HG03439 (cell line): ENCODE measurements at regions not wholly inside any gene's neighbourhood (a gene's known extent, or its start where the extent isn't known, plus 50 kb on each side); places are given as distances from the start of the nearest gene placed in this dataset.

Experiments
- ATAC-seq: cut with Tn5 transposase; IDR thresholded peaks from one replicate; pipeline ENCODE4 v1.9.1; 2021; ENCODE audit warnings: mild to moderate bottlenecking, moderate library complexity; ENCODE audit not compliant: unreplicated experiment

GRCh38 chr3:99502871-99503270 lies 135.5 kb upstream of the COL8A1 start:
- ATAC-seq: no peak

- ATAC-seq: no peak
These were observed 137.9 kb upstream of the COL8A1 start for GRCh38 chr3:99500485-99500884.

- ATAC-seq: peak; percentile 52
These were observed 138.9 kb upstream of the COL8A1 start for GRCh38 chr3:99499235-99500158.

- ATAC-seq: no peak
These were observed 139.7 kb upstream of the COL8A1 start for GRCh38 chr3:99498550-99499234.

GRCh38 chr3:99487894-99488293 lies 150.5 kb upstream of the COL8A1 start:
- no peak for ATAC-seq

- no peak for ATAC-seq
These were observed 153.1 kb upstream of the COL8A1 start for GRCh38 chr3:99485286-99485685.

- no peak for ATAC-seq
These were observed 153.5 kb upstream of the COL8A1 start for GRCh38 chr3:99484871-99485270.

GRCh38 chr3:99483841-99484240 lies 154.6 kb upstream of the COL8A1 start:
- ATAC-seq: no peak

GRCh38 chr3:99482191-99482590 lies 156.2 kb upstream of the COL8A1 start:
- no peak for ATAC-seq

GRCh38 chr3:99481561-99481960 lies 156.8 kb upstream of the COL8A1 start:
- no peak for ATAC-seq

GRCh38 chr3:99479768-99480167 lies 158.6 kb upstream of the COL8A1 start:
- ATAC-seq: no peak

GRCh38 chr3:99477650-99478049 lies 160.7 kb upstream of the COL8A1 start:
- no peak for ATAC-seq

- ATAC-seq: no peak
These were observed 163.2 kb upstream of the COL8A1 start for GRCh38 chr3:99475229-99475628.

- no peak for ATAC-seq
These were observed 163.6 kb upstream of the COL8A1 start for GRCh38 chr3:99474776-99475175.

GRCh38 chr3:99473321-99473751 lies 165.1 kb upstream of the COL8A1 start:
- ATAC-seq: no peak

- no peak for ATAC-seq
These were observed 166.0 kb upstream of the COL8A1 start for GRCh38 chr3:99472385-99472784.

GRCh38 chr3:99471353-99472323 lies 166.8 kb upstream of the COL8A1 start:
- no peak for ATAC-seq

- no peak for ATAC-seq
These were observed 167.6 kb upstream of the COL8A1 start for GRCh38 chr3:99470841-99471240.

- no peak for ATAC-seq
These were observed 169.5 kb upstream of the COL8A1 start for GRCh38 chr3:99468918-99469317.

GRCh38 chr3:99467420-99467819 lies 171.0 kb upstream of the COL8A1 start:
- ATAC-seq: no peak

GRCh38 chr3:99466331-99466730 lies 172.1 kb upstream of the COL8A1 start:
- no peak for ATAC-seq
